Bone marrow (tissue), 2 donors: ENCODE measurements at regions not wholly inside any gene's neighbourhood (a gene's known extent, or its start where the extent isn't known, plus 50 kb on each side); places are given as distances from the start of the nearest gene placed in this dataset.
A peak's percentile ranks its signal among the peaks of the same experiment; 100 is the strongest.

ENCODE experiments used
- DNase-seq, 2 donors: peaks; one replicate each; lab custom pipeline; 2025; lab: John Stamatoyannopoulos, UW

GRCh38 chr9:7984203-7984602 lies 184.6 kb upstream of the DMAC1 start:
- no peak for DNase-seq

GRCh38 chr9:7983490-7983889 lies 183.9 kb upstream of the DMAC1 start:
- DNase-seq: no peak

- peak in 1 of 2 donors; percentile 11 for DNase-seq
Measured at GRCh38 chr9:7982907-7983306, 183.3 kb upstream of the DMAC1 start.

GRCh38 chr9:7980691-7981289 lies 181.2 kb upstream of the DMAC1 start:
- DNase-seq: no peak

GRCh38 chr9:7980041-7980440 lies 180.5 kb upstream of the DMAC1 start:
- DNase-seq: no peak

- no peak for DNase-seq
Measured at GRCh38 chr9:7979611-7980010, 180.0 kb upstream of the DMAC1 start.

- no peak for DNase-seq
Measured at GRCh38 chr9:7977586-7977985, 178.0 kb upstream of the DMAC1 start.

- DNase-seq: no peak
Measured at GRCh38 chr9:7976856-7977255, 177.3 kb upstream of the DMAC1 start.

- DNase-seq: peak in 1 of 2 donors; percentile 93
Measured at GRCh38 chr9:7976167-7976755, 176.7 kb upstream of the DMAC1 start.

GRCh38 chr9:7975336-7975735 lies 175.8 kb upstream of the DMAC1 start:
- DNase-seq: no peak

- no peak for DNase-seq
Measured at GRCh38 chr9:7974335-7974960, 174.9 kb upstream of the DMAC1 start.

- no peak for DNase-seq
Measured at GRCh38 chr9:7973123-7973522, 173.5 kb upstream of the DMAC1 start.

- no peak for DNase-seq
Measured at GRCh38 chr9:7970681-7971330, 171.2 kb upstream of the DMAC1 start.

GRCh38 chr9:7968687-7969086 lies 169.1 kb upstream of the DMAC1 start:
- DNase-seq: no peak

GRCh38 chr9:7967851-7968250 lies 168.3 kb upstream of the DMAC1 start:
- no peak for DNase-seq

GRCh38 chr9:7967093-7967827 lies 167.7 kb upstream of the DMAC1 start:
- DNase-seq: no peak

GRCh38 chr9:7965063-7965462 lies 165.5 kb upstream of the DMAC1 start:
- no peak for DNase-seq

- no peak for DNase-seq
Measured at GRCh38 chr9:7963026-7963425, 163.4 kb upstream of the DMAC1 start.

- DNase-seq: no peak
Measured at GRCh38 chr9:7961076-7961475, 161.5 kb upstream of the DMAC1 start.

- no peak for DNase-seq
Measured at GRCh38 chr9:7960320-7961050, 160.9 kb upstream of the DMAC1 start.

- DNase-seq: no peak
Measured at GRCh38 chr9:7957803-7958202, 158.2 kb upstream of the DMAC1 start.

- no peak for DNase-seq
Measured at GRCh38 chr9:7947577-7947976, 148.0 kb upstream of the DMAC1 start.
